Activated naive CD8-positive, alpha-beta T cell treated with anti-CD3 and anti-CD28 coated beads for 36 hours (primary cell): ENCODE measurements at regions not wholly inside any gene's neighbourhood (a gene's known extent, or its start where the extent isn't known, plus 50 kb on each side); places are given as distances from the start of the nearest gene placed in this dataset.

Experiments
- DNase-seq: peaks from one replicate; pipeline ENCODE4 v3.0.0; 2021
- H3K27ac Mint-ChIP-seq: one replicate; pipeline ENCODE4 v1.8.0; 2022; ENCODE audit warnings: mild to moderate bottlenecking, moderate library complexity, mixed read lengths
- H3K27me3 Mint-ChIP-seq: one replicate; pipeline ENCODE4 v1.8.0; 2022; ENCODE audit warnings: mild to moderate bottlenecking, mixed read lengths
- H3K36me3 Mint-ChIP-seq: one replicate; pipeline ENCODE4 v1.8.0; 2021; ENCODE audit warnings: mild to moderate bottlenecking, mixed read lengths
- H3K4me1 Mint-ChIP-seq: one replicate; pipeline ENCODE4 v1.8.0; 2021; ENCODE audit warnings: mixed read lengths
- H3K4me3 Mint-ChIP-seq: one replicate; pipeline ENCODE4 v1.8.0; 2022; ENCODE audit warnings: mild to moderate bottlenecking, moderate library complexity, mixed read lengths
- H3K9me3 Mint-ChIP-seq: one replicate; pipeline ENCODE4 v1.8.0; 2022; ENCODE audit warnings: mixed read lengths

DNA sequence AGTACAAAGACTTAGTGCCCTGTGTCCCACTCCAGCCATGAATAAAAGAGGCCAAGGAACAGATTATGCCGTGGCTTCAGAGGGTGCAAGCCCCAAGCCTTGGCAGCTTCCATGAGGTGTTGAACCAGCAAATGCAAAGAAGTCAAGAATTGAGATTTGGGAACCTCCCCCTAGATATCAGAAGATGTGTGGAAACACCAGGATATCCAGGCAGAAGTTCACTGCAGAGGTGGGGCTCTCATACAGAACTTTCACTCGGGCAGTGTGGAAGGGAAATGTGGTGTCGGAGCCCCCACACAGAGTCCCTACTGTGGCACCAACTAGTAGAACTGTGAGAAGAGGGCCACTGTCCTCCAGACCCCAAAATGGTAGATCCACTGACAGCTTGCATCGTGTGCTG, 2421.4 kb downstream of the PCDH9 start:
- H3K27me3 Mint-ChIP-seq: no peaks in the 10 kb centered on the region
- no peaks in the 10 kb centered on the region for H3K4me1 Mint-ChIP-seq
- H3K4me3 Mint-ChIP-seq: no peak overlapping the region
- no peaks in the 10 kb centered on the region for H3K36me3 Mint-ChIP-seq
- H3K9me3 Mint-ChIP-seq: peaks cover 5% of the 10 kb centered on the region
- H3K27ac Mint-ChIP-seq: no peak overlapping the region
- no peak for DNase-seq

DNA sequence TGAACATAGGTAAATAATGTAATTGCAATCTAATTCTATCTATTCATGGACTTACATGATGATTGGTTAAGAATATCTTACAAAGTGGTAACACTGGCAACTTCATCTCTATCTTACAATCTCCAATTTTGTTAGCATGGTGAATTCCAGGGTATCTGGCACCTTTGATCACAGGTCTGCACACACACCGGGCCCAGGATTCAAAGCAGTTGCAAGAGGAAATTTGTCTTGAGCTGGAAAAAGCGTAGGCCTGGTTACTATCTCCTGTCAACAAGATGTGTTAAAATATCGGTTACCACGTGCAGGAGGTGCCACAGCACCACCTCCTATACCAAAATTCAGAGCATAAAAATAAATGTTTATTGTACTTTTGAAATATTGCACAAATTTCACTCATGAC, 2428.4 kb downstream of the PCDH9 start:
- DNase-seq: no peak
- H3K27me3 Mint-ChIP-seq: no peaks in the 10 kb centered on the region

DNA sequence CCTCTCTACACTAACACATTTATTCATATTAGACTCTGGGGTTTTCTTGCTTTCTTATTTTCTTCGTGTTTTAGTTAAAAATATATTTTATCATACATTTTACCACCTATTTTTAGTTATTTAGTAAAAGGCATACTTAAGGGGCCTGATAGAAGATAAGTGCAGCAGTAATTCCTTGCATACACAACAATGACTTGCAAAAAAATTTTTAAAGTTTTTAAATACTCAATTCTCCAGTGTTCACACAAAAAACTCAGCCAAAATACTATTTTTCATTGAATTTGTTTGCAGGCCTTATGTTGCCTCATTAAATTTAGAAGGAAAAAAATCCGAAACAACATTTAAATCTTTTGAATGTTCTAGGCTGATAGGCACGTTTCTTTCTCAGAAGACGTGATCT, 2431.7 kb downstream of the PCDH9 start:
- DNase-seq: no peak

More for the DNA sequence above, 2428.4 kb downstream of the PCDH9 start:
- H3K27ac Mint-ChIP-seq: no peak overlapping the region
- H3K4me3 Mint-ChIP-seq: no peak overlapping the region
- H3K36me3 Mint-ChIP-seq: no peaks in the 10 kb centered on the region
- no peaks in the 10 kb centered on the region for H3K4me1 Mint-ChIP-seq
- no peaks in the 10 kb centered on the region for H3K9me3 Mint-ChIP-seq

GRCh38 chr13:64793592-64793991, 2436.5 kb downstream of the PCDH9 start:
- H3K4me3 Mint-ChIP-seq: no peak overlapping the region
- no peaks in the 10 kb centered on the region for H3K27me3 Mint-ChIP-seq
- no peak for DNase-seq
- no peak overlapping the region for H3K27ac Mint-ChIP-seq
- H3K9me3 Mint-ChIP-seq: peaks cover 7% of the 10 kb centered on the region
- no peaks in the 10 kb centered on the region for H3K36me3 Mint-ChIP-seq
- no peaks in the 10 kb centered on the region for H3K4me1 Mint-ChIP-seq

More for the DNA sequence above, 2431.7 kb downstream of the PCDH9 start:
- no peaks in the 10 kb centered on the region for H3K4me1 Mint-ChIP-seq
- no peak overlapping the region for H3K27ac Mint-ChIP-seq
- H3K27me3 Mint-ChIP-seq: no peaks in the 10 kb centered on the region
- no peak overlapping the region for H3K4me3 Mint-ChIP-seq
- no peaks in the 10 kb centered on the region for H3K9me3 Mint-ChIP-seq
- no peaks in the 10 kb centered on the region for H3K36me3 Mint-ChIP-seq

GRCh38 chr13:64793131-64793530, 2437.0 kb downstream of the PCDH9 start:
- Mint-ChIP-seq H3K36me3 (no peaks in the 10 kb centered on the region), H3K9me3 (peaks cover 7% of the 10 kb centered on the region), H3K27ac (no peak overlapping the region), H3K4me1 (no peaks in the 10 kb centered on the region), H3K27me3 (no peaks in the 10 kb centered on the region), H3K4me3 (no peak overlapping the region)
- no peak for DNase-seq

- H3K27ac Mint-ChIP-seq: no peak overlapping the region
- no peaks in the 10 kb centered on the region for H3K4me1 Mint-ChIP-seq
These were observed 2438.8 kb downstream of the PCDH9 start for GRCh38 chr13:64791373-64791772.

DNA sequence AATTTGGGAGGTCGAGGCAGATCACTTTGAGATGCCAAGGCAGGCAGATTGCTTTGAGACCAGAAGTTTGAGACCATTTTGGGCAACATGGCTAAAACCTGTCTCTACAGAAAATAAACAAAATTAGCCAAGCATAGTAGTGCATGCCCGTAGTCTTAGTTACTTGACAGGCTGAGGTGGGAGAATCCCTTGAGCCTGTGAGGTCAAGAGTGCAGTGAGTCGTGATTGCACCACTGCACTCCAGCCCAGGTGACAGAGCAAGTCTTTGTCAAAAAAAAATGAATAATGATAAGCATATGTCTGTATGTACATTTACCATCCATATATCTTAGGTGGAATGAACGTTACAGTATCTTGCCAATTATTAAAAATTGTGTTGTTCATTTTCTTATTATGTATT, 2447.7 kb downstream of the PCDH9 start:
- H3K9me3 Mint-ChIP-seq: peaks cover 1% of the 10 kb centered on the region
- no peak overlapping the region for H3K27ac Mint-ChIP-seq
- H3K36me3 Mint-ChIP-seq: no peaks in the 10 kb centered on the region
- H3K27me3 Mint-ChIP-seq: no peaks in the 10 kb centered on the region
- H3K4me1 Mint-ChIP-seq: no peaks in the 10 kb centered on the region
- no peak overlapping the region for H3K4me3 Mint-ChIP-seq
- no peak for DNase-seq

More at GRCh38 chr13:64791373-64791772, 2438.8 kb downstream of the PCDH9 start:
- DNase-seq: no peak
- no peaks in the 10 kb centered on the region for H3K36me3 Mint-ChIP-seq
- H3K4me3 Mint-ChIP-seq: no peak overlapping the region
- peaks cover 7% of the 10 kb centered on the region for H3K9me3 Mint-ChIP-seq
- no peaks in the 10 kb centered on the region for H3K27me3 Mint-ChIP-seq

GRCh38 chr13:64778002-64778401, 2452.1 kb downstream of the PCDH9 start:
- H3K27ac Mint-ChIP-seq: no peak overlapping the region
- no peaks in the 10 kb centered on the region for H3K36me3 Mint-ChIP-seq
- H3K27me3 Mint-ChIP-seq: no peaks in the 10 kb centered on the region
- no peak for DNase-seq
- H3K9me3 Mint-ChIP-seq: peaks cover 4% of the 10 kb centered on the region
- H3K4me1 Mint-ChIP-seq: no peaks in the 10 kb centered on the region
- no peak overlapping the region for H3K4me3 Mint-ChIP-seq

GRCh38 chr13:64774915-64775314, 2455.2 kb downstream of the PCDH9 start:
- no peak overlapping the region for H3K4me3 Mint-ChIP-seq
- H3K4me1 Mint-ChIP-seq: no peaks in the 10 kb centered on the region
- no peaks in the 10 kb centered on the region for H3K36me3 Mint-ChIP-seq
- no peak for DNase-seq
- no peaks in the 10 kb centered on the region for H3K27me3 Mint-ChIP-seq
- H3K9me3 Mint-ChIP-seq: peaks cover 4% of the 10 kb centered on the region
- H3K27ac Mint-ChIP-seq: no peak overlapping the region

DNA sequence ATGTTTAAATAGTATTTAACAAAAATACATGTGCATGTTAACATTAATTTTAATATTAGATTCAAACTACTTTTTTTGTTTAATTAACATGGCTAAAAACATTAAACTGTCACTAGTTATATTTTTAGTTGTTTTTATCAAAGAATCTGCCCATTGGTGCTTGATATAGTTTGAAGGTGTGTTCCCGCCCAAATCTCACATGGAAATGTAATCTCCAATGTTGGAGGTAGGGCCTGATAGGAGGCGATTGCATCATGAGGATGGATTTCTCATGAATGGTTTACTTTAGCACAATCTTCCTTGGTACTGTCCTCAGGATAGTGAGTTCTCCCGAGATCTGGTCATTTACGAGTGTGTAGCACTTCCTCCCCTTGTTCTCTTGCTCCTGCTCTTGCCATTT, 2459.4 kb downstream of the PCDH9 start:
- Mint-ChIP-seq H3K27ac (no peak overlapping the region), H3K4me1 (no peaks in the 10 kb centered on the region), H3K36me3 (no peaks in the 10 kb centered on the region), H3K4me3 (no peak overlapping the region), H3K9me3 (peaks cover 9% of the 10 kb centered on the region), H3K27me3 (no peaks in the 10 kb centered on the region)
- no peak for DNase-seq

- peaks cover 9% of the 10 kb centered on the region for H3K9me3 Mint-ChIP-seq
- no peaks in the 10 kb centered on the region for H3K4me1 Mint-ChIP-seq
- H3K27ac Mint-ChIP-seq: no peak overlapping the region
- no peak for DNase-seq
- no peak overlapping the region for H3K4me3 Mint-ChIP-seq
- H3K36me3 Mint-ChIP-seq: no peaks in the 10 kb centered on the region
- no peaks in the 10 kb centered on the region for H3K27me3 Mint-ChIP-seq
These were observed 2463.1 kb downstream of the PCDH9 start for GRCh38 chr13:64767054-64767453.

DNA sequence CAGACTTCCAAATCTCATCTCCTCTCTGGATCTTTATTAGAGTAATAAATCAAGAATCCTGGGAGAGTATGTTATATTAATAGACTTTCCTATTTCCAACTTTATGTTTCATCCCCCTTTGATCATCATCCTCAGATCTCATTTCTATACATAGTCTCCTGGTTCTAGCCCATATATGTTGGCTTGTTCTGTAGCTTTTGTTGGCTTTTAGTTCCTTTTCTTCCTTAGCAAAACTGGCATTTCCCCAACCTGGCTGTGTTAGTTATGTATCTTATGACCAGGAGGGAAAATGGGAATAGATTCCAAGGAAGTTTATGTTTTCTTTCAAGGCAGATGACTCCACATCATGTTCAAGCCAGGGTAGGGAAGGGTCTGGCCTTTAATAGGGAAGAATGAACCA, 2464.5 kb downstream of the PCDH9 start:
- no peak for DNase-seq
- H3K36me3 Mint-ChIP-seq: no peaks in the 10 kb centered on the region
- H3K9me3 Mint-ChIP-seq: peaks cover 11% of the 10 kb centered on the region
- H3K27ac Mint-ChIP-seq: no peak overlapping the region
- no peaks in the 10 kb centered on the region for H3K4me1 Mint-ChIP-seq
- H3K27me3 Mint-ChIP-seq: no peaks in the 10 kb centered on the region
- H3K4me3 Mint-ChIP-seq: no peak overlapping the region

GRCh38 chr13:64758521-64759244, 2471.5 kb downstream of the PCDH9 start:
- H3K4me1 Mint-ChIP-seq: no peaks in the 10 kb centered on the region
- no peak for DNase-seq
- no peaks in the 10 kb centered on the region for H3K36me3 Mint-ChIP-seq
- H3K9me3 Mint-ChIP-seq: peaks cover 10% of the 10 kb centered on the region
- H3K27ac Mint-ChIP-seq: no peak overlapping the region
- no peaks in the 10 kb centered on the region for H3K27me3 Mint-ChIP-seq
- no peak overlapping the region for H3K4me3 Mint-ChIP-seq

DNA sequence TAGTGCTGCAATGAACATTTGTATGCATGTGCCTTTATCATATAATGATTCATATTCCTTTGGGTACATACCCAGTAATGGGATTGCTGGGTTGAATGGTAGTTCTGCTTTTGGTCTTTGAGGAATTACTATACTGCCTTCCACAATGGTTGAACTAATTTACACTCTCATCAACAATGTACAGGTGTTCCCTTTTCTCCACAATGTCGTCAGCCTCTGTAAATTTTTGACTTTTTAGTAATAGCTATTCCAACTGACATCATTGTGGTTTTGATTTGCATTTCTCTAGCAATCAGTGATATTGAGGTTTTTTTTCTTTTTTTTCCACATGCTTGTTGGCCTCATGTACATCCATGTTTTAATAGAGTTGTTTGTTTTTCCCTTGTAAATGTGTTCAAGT, 2473.5 kb downstream of the PCDH9 start:
- no peak overlapping the region for H3K4me3 Mint-ChIP-seq
- no peaks in the 10 kb centered on the region for H3K4me1 Mint-ChIP-seq
- no peaks in the 10 kb centered on the region for H3K27me3 Mint-ChIP-seq
- no peaks in the 10 kb centered on the region for H3K36me3 Mint-ChIP-seq
- no peak for DNase-seq
- H3K27ac Mint-ChIP-seq: no peak overlapping the region
- peaks cover 8% of the 10 kb centered on the region for H3K9me3 Mint-ChIP-seq

GRCh38 chr13:64755961-64756360, 2474.2 kb downstream of the PCDH9 start:
- no peaks in the 10 kb centered on the region for H3K27me3 Mint-ChIP-seq
- no peaks in the 10 kb centered on the region for H3K36me3 Mint-ChIP-seq
- no peaks in the 10 kb centered on the region for H3K4me1 Mint-ChIP-seq
- no peak for DNase-seq
- H3K27ac Mint-ChIP-seq: no peak overlapping the region
- H3K4me3 Mint-ChIP-seq: no peak overlapping the region
- peaks cover 6% of the 10 kb centered on the region for H3K9me3 Mint-ChIP-seq

- H3K9me3 Mint-ChIP-seq: peaks cover 3% of the 10 kb centered on the region
- no peak overlapping the region for H3K27ac Mint-ChIP-seq
- H3K4me3 Mint-ChIP-seq: no peak overlapping the region
- H3K4me1 Mint-ChIP-seq: no peaks in the 10 kb centered on the region
- DNase-seq: no peak
- no peaks in the 10 kb centered on the region for H3K27me3 Mint-ChIP-seq
- H3K36me3 Mint-ChIP-seq: no peaks in the 10 kb centered on the region
These were observed 2476.7 kb downstream of the PCDH9 start for GRCh38 chr13:64753233-64754000.
